ENCODE measurements at regions not wholly inside any gene's neighbourhood (a gene's known extent, or its start where the extent isn't known, plus 50 kb on each side); places are given as distances from the start of the nearest gene placed in this dataset.
"Not testable (repeated sequence)": the region's sequence is repeated elsewhere in the genome, so short reads cannot be mapped to it uniquely, and the experiment has no call there.

- not testable (repeated sequence) for H3K36me3 ChIP-seq; H3K9me3 ChIP-seq; DNase-seq (ENCODE audit: low spot score); H3K27ac ChIP-seq; ATAC-seq (ENCODE audit: insufficient number of reproducible peaks, low FRiP score, low read depth); H3K4me3 ChIP-seq; H3K27me3 ChIP-seq (replicated peaks; ENCODE audit: insufficient read depth)
- peaks cover 7 to 19% of the 10 kb centered on the region in 2 donors for H3K4me1 ChIP-seq (ENCODE audit: control insufficient read depth in 1 of 2, low read depth in 2 of 2)
Observed at GRCh38 chr12:48409938-48410337, 59.2 kb upstream of the ZNF641 start.

DNA sequence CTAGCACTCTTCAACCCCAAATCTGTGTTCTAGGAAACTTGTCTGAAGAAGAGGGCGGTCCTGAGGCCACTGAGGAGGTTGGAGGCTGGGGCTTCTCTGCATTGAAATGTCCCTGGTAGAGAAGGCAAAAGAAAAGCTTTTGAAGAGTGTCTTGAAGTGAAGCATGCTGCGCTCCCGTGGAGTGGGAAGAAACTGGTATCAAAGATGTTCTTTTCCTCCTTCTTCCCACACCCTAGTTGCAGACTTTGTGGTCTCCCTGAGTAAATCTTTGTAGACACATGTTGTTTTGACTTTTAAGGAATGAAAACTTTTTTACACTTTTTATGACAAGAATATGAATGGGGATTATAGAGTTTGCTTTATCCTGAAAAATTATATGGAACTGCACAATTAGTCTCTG is 59.0 kb upstream of the ANP32D start:
- Histone ChIP-seq H3K27me3 (replicated peaks; ENCODE audit: insufficient read depth) (no peaks in the 10 kb centered on the region), H3K9me3 (no peaks in the 10 kb centered on the region), H3K4me1 (ENCODE audit: control insufficient read depth in 1 of 2, low read depth in 2 of 2) (peaks cover 7 to 20% of the 10 kb centered on the region in 2 donors), H3K36me3 (no peaks in the 10 kb centered on the region), H3K4me3 (no peak overlapping the region), H3K27ac (no peak overlapping the region)
- ATAC-seq (ENCODE audit: insufficient number of reproducible peaks, low FRiP score, low read depth) = no peak
- TF ChIP-seq, protein P1, sequence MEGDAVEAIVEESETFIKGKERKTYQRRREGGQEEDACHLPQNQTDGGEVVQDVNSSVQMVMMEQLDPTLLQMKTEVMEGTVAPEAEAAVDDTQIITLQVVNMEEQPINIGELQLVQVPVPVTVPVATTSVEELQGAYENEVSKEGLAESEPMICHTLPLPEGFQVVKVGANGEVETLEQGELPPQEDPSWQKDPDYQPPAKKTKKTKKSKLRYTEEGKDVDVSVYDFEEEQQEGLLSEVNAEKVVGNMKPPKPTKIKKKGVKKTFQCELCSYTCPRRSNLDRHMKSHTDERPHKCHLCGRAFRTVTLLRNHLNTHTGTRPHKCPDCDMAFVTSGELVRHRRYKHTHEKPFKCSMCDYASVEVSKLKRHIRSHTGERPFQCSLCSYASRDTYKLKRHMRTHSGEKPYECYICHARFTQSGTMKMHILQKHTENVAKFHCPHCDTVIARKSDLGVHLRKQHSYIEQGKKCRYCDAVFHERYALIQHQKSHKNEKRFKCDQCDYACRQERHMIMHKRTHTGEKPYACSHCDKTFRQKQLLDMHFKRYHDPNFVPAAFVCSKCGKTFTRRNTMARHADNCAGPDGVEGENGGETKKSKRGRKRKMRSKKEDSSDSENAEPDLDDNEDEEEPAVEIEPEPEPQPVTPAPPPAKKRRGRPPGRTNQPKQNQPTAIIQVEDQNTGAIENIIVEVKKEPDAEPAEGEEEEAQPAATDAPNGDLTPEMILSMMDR (IDR thresholded peaks at IDR 0.05) = no peak
- no peak for DNase-seq (ENCODE audit: low spot score)

GRCh38 chr12:48414021-48414420 is 58.3 kb upstream of the ANP32D start:
- DNase-seq (ENCODE audit: low spot score) (no peak), ATAC-seq (ENCODE audit: insufficient number of reproducible peaks, low FRiP score, low read depth) (no peak)
- Histone ChIP-seq H3K27me3 (replicated peaks; ENCODE audit: insufficient read depth) (no peaks in the 10 kb centered on the region), H3K4me3 (peak overlapping the region; percentile 12), H3K27ac (peak overlapping the region; percentile 6 to 29), H3K9me3 (no peaks in the 10 kb centered on the region), H3K4me1 (ENCODE audit: control insufficient read depth in 1 of 2, low read depth in 2 of 2) (peaks cover 7 to 20% of the 10 kb centered on the region in 2 donors), H3K36me3 (no peaks in the 10 kb centered on the region)
- TF ChIP-seq, protein P1 (IDR thresholded peaks at IDR 0.05) = no peak

DNA sequence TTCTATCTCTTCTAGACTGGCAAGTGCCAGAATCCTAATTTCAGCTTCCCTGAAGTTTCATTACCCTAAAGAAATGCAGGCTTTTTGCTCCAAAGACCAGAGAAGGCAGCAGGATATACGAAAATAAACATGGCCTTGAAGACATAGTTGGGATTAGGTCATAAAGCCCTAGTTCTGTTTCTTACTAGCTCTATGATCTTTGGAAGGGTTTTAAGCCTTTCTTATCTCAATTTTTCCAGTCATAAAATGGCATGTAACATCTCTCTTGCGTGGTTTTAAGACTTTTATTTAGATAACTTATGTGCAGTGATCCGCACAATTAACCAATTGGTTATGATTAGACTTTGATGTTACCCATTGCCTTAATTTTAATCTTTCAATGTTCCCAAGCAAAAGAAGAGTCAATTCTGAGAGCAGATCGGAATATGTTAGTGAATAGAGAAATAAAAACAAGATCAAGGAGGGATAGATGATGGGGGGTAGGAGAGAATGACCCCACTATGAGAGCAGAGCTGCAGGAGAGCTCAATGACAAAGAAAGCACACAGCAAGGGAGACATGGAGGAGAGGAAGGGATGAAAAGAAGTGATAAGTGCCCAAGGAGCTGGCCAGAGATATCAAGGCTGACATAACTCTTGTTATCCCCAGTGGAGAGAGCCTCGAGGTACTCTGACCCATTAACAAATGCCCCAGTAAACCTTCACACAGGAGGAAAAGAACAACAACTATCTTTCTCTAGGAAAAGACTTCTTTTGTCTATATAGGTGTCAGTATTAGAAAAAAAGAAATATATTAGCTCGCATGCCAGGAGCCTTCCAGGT is 53.0 kb upstream of the ANP32D start:
- Histone ChIP-seq H3K4me1 (ENCODE audit: control insufficient read depth in 1 of 2, low read depth in 2 of 2) (peaks cover 1 to 13% of the 10 kb centered on the region in 2 donors), H3K4me3 (no peak overlapping the region), H3K36me3 (no peaks in the 10 kb centered on the region), H3K9me3 (no peaks in the 10 kb centered on the region), H3K27me3 (replicated peaks; ENCODE audit: insufficient read depth) (no peaks in the 10 kb centered on the region), H3K27ac (no peak overlapping the region)
- TF ChIP-seq, protein P1 (IDR thresholded peaks at IDR 0.05) = no peak
- DNase-seq (ENCODE audit: low spot score) (no peak), ATAC-seq (ENCODE audit: insufficient number of reproducible peaks, low FRiP score, low read depth) (no peak)

DNA sequence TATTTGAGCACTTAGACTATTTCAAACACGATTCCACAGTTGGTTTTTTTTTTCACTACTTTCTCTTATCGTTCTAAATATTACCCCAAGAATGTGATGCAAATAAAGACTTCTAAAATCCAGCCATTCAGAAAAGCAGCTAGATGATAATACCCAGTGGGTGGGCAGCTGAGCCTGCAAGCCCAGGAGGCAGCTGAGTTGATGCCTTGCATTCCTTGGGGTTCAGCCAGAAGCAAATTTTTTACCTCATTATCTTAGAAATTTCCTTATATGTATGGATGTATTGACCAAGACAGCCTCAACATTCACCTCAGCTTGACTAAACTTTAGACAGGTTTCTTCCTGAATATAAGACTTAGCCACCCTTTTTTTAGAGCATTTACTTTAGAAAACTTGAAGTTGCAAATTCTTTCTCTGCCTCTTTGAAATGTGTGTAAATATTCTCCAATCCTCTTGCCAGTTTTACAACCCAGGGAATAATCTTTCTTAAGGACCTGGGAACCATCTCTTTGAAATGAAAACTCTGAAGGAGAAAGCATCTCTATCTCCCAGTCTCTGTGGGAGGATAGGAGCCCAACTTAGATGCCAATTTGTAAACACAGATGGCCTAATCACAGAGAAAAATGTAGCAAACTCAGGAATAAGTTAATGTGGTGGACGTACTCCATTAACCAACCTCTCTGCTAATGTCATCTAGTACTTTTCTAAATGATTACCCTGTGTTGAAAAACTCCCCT is 52.2 kb upstream of the ANP32D start:
- Histone ChIP-seq H3K9me3 (no peaks in the 10 kb centered on the region), H3K4me1 (ENCODE audit: control insufficient read depth in 1 of 2, low read depth in 2 of 2) (peaks cover 0 to 6% of the 10 kb centered on the region in 2 donors), H3K27ac (no peak overlapping the region), H3K4me3 (no peak overlapping the region), H3K27me3 (replicated peaks; ENCODE audit: insufficient read depth) (no peaks in the 10 kb centered on the region), H3K36me3 (no peaks in the 10 kb centered on the region)
- DNase-seq (ENCODE audit: low spot score) (no peak), ATAC-seq (ENCODE audit: insufficient number of reproducible peaks, low FRiP score, low read depth) (no peak)
- TF ChIP-seq, protein P1 (IDR thresholded peaks at IDR 0.05) = no peak

Measured in thoracic aorta (tissue), 2 donors.